ENCODE measurements at regions not wholly inside any gene's neighbourhood (a gene's known extent, or its start where the extent isn't known, plus 50 kb on each side); places are given as distances from the start of the nearest gene placed in this dataset.
"Not testable (repeated sequence)": the region's sequence is repeated elsewhere in the genome, so short reads cannot be mapped to it uniquely, and the experiment has no call there.

DNA sequence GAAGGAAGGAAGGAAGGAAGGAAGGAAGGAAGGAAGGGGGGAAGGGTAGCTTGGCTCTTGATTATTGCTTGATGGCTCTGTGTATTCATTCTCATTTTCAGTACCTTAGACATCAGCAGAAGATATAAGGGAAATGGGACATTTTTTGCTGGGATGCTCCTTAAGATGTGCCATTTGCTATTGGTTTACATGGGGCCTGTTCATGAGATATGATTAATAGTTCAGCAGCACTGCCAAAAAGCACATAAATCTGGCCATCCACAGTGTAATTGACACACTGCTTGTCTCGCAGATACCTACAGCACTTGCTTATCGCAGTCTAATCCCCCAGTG, 137.5 kb upstream of the JARID2 start:
- TF ChIP-seq, protein P1, sequence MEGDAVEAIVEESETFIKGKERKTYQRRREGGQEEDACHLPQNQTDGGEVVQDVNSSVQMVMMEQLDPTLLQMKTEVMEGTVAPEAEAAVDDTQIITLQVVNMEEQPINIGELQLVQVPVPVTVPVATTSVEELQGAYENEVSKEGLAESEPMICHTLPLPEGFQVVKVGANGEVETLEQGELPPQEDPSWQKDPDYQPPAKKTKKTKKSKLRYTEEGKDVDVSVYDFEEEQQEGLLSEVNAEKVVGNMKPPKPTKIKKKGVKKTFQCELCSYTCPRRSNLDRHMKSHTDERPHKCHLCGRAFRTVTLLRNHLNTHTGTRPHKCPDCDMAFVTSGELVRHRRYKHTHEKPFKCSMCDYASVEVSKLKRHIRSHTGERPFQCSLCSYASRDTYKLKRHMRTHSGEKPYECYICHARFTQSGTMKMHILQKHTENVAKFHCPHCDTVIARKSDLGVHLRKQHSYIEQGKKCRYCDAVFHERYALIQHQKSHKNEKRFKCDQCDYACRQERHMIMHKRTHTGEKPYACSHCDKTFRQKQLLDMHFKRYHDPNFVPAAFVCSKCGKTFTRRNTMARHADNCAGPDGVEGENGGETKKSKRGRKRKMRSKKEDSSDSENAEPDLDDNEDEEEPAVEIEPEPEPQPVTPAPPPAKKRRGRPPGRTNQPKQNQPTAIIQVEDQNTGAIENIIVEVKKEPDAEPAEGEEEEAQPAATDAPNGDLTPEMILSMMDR (IDR thresholded peaks at IDR 0.05; ENCODE audit: low read depth, low read length), result no peak
- no peak overlapping the region for H3K4me3 ChIP-seq (ENCODE audit: low read depth, low read length)

DNA sequence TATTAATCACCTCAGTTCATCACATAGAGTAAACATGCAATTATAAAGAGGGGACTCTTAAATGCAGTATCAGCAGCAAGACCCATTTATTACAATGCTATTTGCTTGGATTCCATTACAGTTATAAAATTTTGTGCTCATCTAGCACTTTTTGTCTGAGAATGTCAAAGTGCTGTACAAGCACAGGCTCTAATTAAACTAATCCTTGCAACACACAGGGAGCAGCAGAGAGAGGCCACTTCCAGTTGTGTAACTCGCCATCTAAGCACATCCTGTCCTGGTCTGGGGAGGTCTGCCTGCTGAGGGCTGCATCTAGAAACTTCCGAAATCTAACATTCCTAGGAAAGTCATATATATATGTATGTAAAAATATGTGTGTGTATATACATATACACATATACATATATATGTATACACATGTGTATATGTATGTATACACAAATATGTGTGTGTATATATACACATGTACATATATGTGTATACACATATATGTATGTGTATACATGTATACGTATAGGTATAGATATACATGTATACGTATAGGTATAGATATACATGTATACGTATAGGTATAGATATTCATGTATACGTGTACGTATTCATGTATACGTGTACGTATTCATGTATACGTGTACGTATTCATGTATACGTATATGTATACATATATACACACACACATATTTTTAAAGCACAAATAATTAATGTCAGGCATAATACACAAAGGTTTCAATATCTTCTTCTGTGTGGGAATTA, 136.4 kb upstream of the JARID2 start:
- no peak overlapping the region for H3K4me3 ChIP-seq (ENCODE audit: low read depth, low read length)
- TF ChIP-seq, protein P1 (IDR thresholded peaks at IDR 0.05; ENCODE audit: low read depth, low read length), result no peak

DNA sequence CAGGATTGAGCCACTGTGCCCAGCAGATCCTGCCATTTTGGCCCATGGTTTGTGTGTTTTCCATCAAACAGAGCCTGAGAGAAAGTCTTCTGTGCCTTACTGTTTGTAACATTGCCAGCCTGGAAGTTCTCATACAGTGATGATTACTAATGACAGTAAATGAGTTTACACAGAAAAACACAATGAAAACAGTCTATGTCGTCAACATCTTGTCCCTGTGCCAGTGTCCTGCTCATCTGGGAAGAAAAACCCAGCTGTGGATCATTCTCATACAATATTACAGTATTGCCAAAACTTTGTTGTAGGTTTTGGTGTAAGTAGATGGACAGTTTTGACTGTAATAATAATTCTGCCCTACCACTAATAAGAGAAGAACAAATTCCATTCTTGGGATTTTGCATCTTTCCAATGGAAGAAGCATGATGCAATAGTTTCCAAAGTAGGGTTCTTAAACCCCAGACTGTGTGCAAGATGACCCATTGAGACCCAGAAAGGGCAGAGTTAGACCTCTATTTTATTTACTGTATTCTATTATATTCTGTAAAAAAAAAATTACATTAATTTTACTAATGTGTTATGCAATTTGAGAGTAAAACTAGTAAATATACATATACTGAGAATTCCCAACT, 135.0 kb upstream of the JARID2 start:
- TF ChIP-seq, protein P1 (IDR thresholded peaks at IDR 0.05; ENCODE audit: low read depth, low read length), result no peak
- H3K4me3 ChIP-seq (ENCODE audit: low read depth, low read length), result no peak overlapping the region

DNA sequence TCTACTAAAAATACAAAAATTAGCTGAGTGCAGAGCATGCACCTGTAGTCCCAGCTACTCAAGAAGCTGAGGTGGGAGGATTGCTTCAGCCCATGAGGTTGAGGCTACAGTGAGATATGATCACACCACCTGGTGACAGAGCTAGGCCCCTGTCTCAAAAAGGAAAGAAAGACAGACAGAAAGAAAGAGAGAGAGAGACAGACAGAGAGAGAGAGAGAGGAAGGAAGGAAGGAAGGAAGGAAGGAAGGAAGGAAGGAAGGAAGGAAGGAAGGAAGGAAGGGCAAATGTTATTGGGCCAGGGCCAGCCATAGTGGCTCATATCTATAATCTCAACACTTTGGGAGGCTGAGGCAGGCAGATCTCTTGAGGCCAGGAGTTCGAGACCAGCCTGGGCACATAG, 134.3 kb upstream of the JARID2 start:
- not testable (repeated sequence) for H3K4me3 ChIP-seq (ENCODE audit: low read depth, low read length)

DNA sequence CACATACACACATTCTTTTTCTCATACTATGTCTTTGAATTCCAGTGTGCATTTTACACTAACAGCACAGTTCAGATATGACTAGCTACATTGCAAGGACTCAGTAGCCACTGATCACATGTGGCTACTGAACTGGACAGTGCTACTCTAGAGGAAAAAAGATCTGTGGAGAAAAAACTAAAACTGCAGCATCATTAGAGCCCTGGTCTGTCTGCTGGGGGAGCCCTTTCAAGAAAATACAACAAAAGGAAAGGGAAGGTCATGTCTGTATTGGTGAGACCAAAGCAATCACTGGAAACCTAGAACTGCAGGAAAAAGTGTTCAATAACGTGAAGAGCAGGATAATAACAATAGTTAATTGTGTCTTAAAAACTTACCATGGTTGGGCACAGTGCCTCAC, 132.3 kb upstream of the JARID2 start:
- no peak overlapping the region for H3K4me3 ChIP-seq (ENCODE audit: low read depth, low read length)
- TF ChIP-seq, protein P1 (IDR thresholded peaks at IDR 0.05; ENCODE audit: low read depth, low read length), result no peak

DNA sequence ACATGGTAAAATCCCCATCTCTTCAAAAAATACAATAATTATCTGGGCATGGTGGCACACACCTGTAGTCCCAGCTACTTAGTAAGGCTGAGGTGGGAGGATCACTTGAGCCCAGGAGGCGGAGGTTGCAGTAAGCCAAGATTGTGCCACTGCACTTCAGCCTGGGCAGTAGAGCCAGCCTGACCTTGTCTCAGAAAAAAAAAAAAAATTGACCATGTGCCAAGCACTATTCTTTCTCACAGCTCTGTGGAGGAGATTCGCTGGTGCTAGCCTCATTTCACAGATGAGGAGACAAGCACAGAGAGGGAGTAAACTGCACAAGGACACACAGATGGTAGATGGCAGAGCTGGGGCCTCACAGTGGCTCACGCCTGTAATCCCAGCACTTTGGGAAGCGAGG, 131.8 kb upstream of the JARID2 start:
- no peak overlapping the region for H3K4me3 ChIP-seq (ENCODE audit: low read depth, low read length)
- TF ChIP-seq, protein P1 (IDR thresholded peaks at IDR 0.05; ENCODE audit: low read depth, low read length), result no peak

DNA sequence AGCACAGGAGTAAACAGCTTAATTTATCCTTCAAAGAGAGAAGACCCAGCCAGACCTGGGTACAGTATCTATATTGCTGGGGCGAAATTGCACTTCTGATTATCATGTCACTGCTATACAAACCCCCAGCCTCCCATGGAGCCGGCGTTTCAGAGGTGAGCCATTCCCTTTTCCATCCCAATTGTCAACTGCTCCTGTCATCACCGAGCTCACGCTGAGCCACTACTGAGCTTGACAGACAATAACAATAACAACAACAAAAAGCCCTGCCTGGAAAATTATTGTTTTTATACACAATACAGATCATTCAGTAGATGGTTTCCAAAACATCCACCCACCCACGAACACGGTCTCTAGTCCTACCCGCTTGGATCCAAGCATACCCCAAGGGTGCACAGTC, 129.0 kb upstream of the JARID2 start:
- no peak overlapping the region for H3K4me3 ChIP-seq (ENCODE audit: low read depth, low read length)
- TF ChIP-seq, protein P1 (IDR thresholded peaks at IDR 0.05; ENCODE audit: low read depth, low read length), result no peak

DNA sequence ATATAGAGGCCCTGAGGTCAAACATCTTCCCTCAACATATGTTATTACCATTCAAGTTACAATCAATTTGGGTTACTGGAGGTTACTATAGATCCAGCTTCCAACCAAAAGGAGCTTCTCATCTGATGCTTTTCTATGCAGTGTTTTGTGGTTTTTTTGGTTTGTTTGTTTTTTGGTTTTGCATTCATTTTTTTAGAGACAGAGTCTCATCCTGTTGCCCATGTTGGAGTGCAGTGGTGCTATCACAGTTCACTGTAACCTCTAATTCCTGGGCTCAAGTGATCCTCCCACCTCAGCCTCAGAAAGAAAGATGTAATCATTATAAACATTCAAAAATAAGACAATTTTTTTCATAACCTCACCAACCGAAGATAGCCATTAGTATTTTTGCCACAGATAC, 124.4 kb upstream of the JARID2 start:
- TF ChIP-seq, protein P1 (IDR thresholded peaks at IDR 0.05; ENCODE audit: low read depth, low read length), result no peak

More for the DNA sequence above, 124.4 kb upstream of the JARID2 start:
- no peak overlapping the region for H3K4me3 ChIP-seq (ENCODE audit: low read depth, low read length)

Data from WI38 (cell line).